ENCODE measurements at regions not wholly inside any gene's neighbourhood (a gene's known extent, or its start where the extent isn't known, plus 50 kb on each side); places are given as distances from the start of the nearest gene placed in this dataset.

GRCh38 chr10:78879621-78880020 lies 189.1 kb upstream of the ZMIZ1 start:
- DNase-seq (ENCODE audit: low read depth), result no peak

- DNase-seq (ENCODE audit: low read depth), result no peak
These were observed 182.6 kb upstream of the ZMIZ1 start for GRCh38 chr10:78886129-78886528.

- DNase-seq (ENCODE audit: low read depth), result no peak
These were observed 179.2 kb upstream of the ZMIZ1 start for GRCh38 chr10:78889536-78890063.

GRCh38 chr10:78890506-78890905 lies 178.3 kb upstream of the ZMIZ1 start:
- DNase-seq (ENCODE audit: low read depth), result no peak

GRCh38 chr10:78891741-78892140 lies 177.0 kb upstream of the ZMIZ1 start:
- no peak for DNase-seq (ENCODE audit: low read depth)

- no peak for DNase-seq (ENCODE audit: low read depth)
These were observed 176.2 kb upstream of the ZMIZ1 start for GRCh38 chr10:78892338-78893176.

GRCh38 chr10:78893217-78893616 lies 175.5 kb upstream of the ZMIZ1 start:
- no peak for DNase-seq (ENCODE audit: low read depth)

- DNase-seq (ENCODE audit: low read depth), result no peak
These were observed 174.5 kb upstream of the ZMIZ1 start for GRCh38 chr10:78894089-78894840.

- DNase-seq (ENCODE audit: low read depth), result no peak
These were observed 173.9 kb upstream of the ZMIZ1 start for GRCh38 chr10:78894841-78895195.

GRCh38 chr10:78895469-78895868 lies 173.3 kb upstream of the ZMIZ1 start:
- no peak for DNase-seq (ENCODE audit: low read depth)

GRCh38 chr10:78896159-78896928 lies 172.4 kb upstream of the ZMIZ1 start:
- no peak for DNase-seq (ENCODE audit: low read depth)

GRCh38 chr10:78898341-78899097 lies 170.2 kb upstream of the ZMIZ1 start:
- no peak for DNase-seq (ENCODE audit: low read depth)

- no peak for DNase-seq (ENCODE audit: low read depth)
These were observed 169.5 kb upstream of the ZMIZ1 start for GRCh38 chr10:78899098-78899754.

- DNase-seq (ENCODE audit: low read depth), result peak; percentile 14
These were observed 168.6 kb upstream of the ZMIZ1 start for GRCh38 chr10:78899996-78900714.

- DNase-seq (ENCODE audit: low read depth), result no peak
These were observed 167.9 kb upstream of the ZMIZ1 start for GRCh38 chr10:78900715-78901430.

- DNase-seq (ENCODE audit: low read depth), result no peak
These were observed 167.1 kb upstream of the ZMIZ1 start for GRCh38 chr10:78901694-78902093.

- no peak for DNase-seq (ENCODE audit: low read depth)
These were observed 166.0 kb upstream of the ZMIZ1 start for GRCh38 chr10:78902815-78903214.

GRCh38 chr10:78903341-78903940 lies 165.3 kb upstream of the ZMIZ1 start:
- no peak for DNase-seq (ENCODE audit: low read depth)

GRCh38 chr10:78904196-78904595 lies 164.6 kb upstream of the ZMIZ1 start:
- no peak for DNase-seq (ENCODE audit: low read depth)

All from fibroblast of gingiva (primary cell).